ENCODE measurements at regions not wholly inside any gene's neighbourhood (a gene's known extent, or its start where the extent isn't known, plus 50 kb on each side); places are given as distances from the start of the nearest gene placed in this dataset.
"Not testable (repeated sequence)": the region's sequence is repeated elsewhere in the genome, so short reads cannot be mapped to it uniquely, and the experiment has no call there.

GRCh38 chr3:140870351-140870750 lies 71.3 kb upstream of the SLC25A36 start:
- DNase-seq (ENCODE audit: low read depth in 2 of 2) = no peak

GRCh38 chr3:140871022-140871421 lies 70.6 kb upstream of the SLC25A36 start:
- DNase-seq (ENCODE audit: low read depth in 2 of 2) = no peak

- not testable (repeated sequence) for DNase-seq (ENCODE audit: low read depth in 2 of 2)
These were observed 69.5 kb upstream of the SLC25A36 start for GRCh38 chr3:140872165-140872564.

- no peak for DNase-seq (ENCODE audit: low read depth in 2 of 2)
These were observed 58.1 kb upstream of the SLC25A36 start for GRCh38 chr3:140883428-140884040.

- not testable (repeated sequence) for DNase-seq (ENCODE audit: low read depth in 2 of 2)
These were observed 55.9 kb upstream of the SLC25A36 start for GRCh38 chr3:140885697-140886096.

Data from stimulated activated CD4-positive, alpha-beta T cell treated with anti-CD3 and anti-CD28 coated beads, Interleukin-15, amount 100 ng/mL, for 48 hours (primary cell).